K562 (cell line): ENCODE measurements at regions not wholly inside any gene's neighbourhood (a gene's known extent, or its start where the extent isn't known, plus 50 kb on each side); places are given as distances from the start of the nearest gene placed in this dataset.

Source experiments
- ATAC-seq: fragments of 200-7000 bp; cut with Tn5 transposase; 3 replicates; pipeline ENCODE4 v1.9.1; 2020; ENCODE audit warnings: moderate library complexity
- BruUV-seq: library from RNA; stranded (reverse); fragments of 400-500 nt; replicated peaks from 2 replicates; lab custom pipeline; 2021; lab: Mats Ljungman, UMichigan
- CTCF ChIA-PET: fragments of 300-600 bp; formaldehyde crosslinking; extraction: SDS; loops from one replicate; lab custom pipeline; 2021; ENCODE audit warnings: low intra/inter-chr PET ratio; lab: Yijun Ruan, JAX
- POLR2A ChIA-PET: fragments of 300-600, 350-650 bp; sonication (Branson Sonifier 250); formaldehyde crosslinking; extraction: SDS; loops from one replicate; lab custom pipeline; 2021; ENCODE audit warnings: antibody characterized with exemption, inconsistent platforms; lab: Yijun Ruan, JAX
- DNase-seq, 4 experiments: peaks; one replicate each; pipeline versions ENCODE4 v3.0.0 to v3.0.0-alpha.2; 2011 to 2018; ENCODE audit warnings: low spot score in 3 of 4, mixed read lengths in 3 of 4; ENCODE audit errors: extremely low read depth in 1 of 4
- FAIRE-seq: peaks from 2 replicates; lab custom pipeline; 2011; peaks lifted over from hg19 to GRCh38; lab: Jason Lieb, UNC
- H2AFZ ChIP-seq: 2 replicates; pipeline ENCODE4 v1.6.0; 2011; ENCODE audit warnings: low read depth, low read length, control low read depth, inconsistent platforms
- H3K27ac ChIP-seq: fragments of 200-600 bp; 3 replicates; pipeline ENCODE4 v1.8.0; 2011; ENCODE audit warnings: low read depth, mild to moderate bottlenecking, control low read depth, inconsistent platforms, low read length, moderate library complexity, mixed read lengths; ENCODE audit errors: extremely low read depth
- H3K27me3 ChIP-seq, 2 experiments: fragments of 300-600 bp in 1 of 2; 2 replicates in 1 of 2; 3 replicates in 1 of 2; pipeline versions ENCODE4 v1.6.0 to v1.8.0; 2011; ENCODE audit warnings: inconsistent platforms in 2 of 2, low read length in 2 of 2, mild to moderate bottlenecking in 1 of 2, mixed read lengths in 1 of 2, moderate library complexity in 1 of 2; ENCODE audit not compliant: control insufficient read depth in 2 of 2, insufficient read depth in 2 of 2
- H3K36me3 ChIP-seq: fragments of 300-600 bp; 3 replicates; pipeline ENCODE4 v1.8.0; 2011; ENCODE audit warnings: mild to moderate bottlenecking, low read length, inconsistent platforms; ENCODE audit not compliant: control insufficient read depth, insufficient read depth
- H3K4me1 ChIP-seq, 2 experiments: fragments of 200-600 bp in 1 of 2; replicated peaks in 1 of 2; 2 replicates in 1 of 2; 3 replicates in 1 of 2; pipeline versions ENCODE4 v1.5.1 to v1.8.0; 2011; ENCODE audit warnings: inconsistent platforms in 2 of 2, low read length in 2 of 2, mild to moderate bottlenecking in 1 of 2, mixed read lengths in 1 of 2, moderate library complexity in 1 of 2; ENCODE audit not compliant: control insufficient read depth in 2 of 2, insufficient read depth in 2 of 2
- H3K4me2 ChIP-seq: 2 replicates; pipeline ENCODE4 v1.6.1; 2011; ENCODE audit warnings: low read length, control low read depth, inconsistent platforms, mixed read lengths; ENCODE audit not compliant: insufficient read depth
- H3K4me3 ChIP-seq: fragments of 200-600 bp; sonication (generic), shearing (Covaris generic); 2 replicates; pipeline ENCODE4 v1.5.1; 2016; ENCODE audit warnings: control low read depth, inconsistent platforms
- H3K79me2 ChIP-seq: fragments of 200-600 bp; 3 replicates; pipeline ENCODE4 v1.8.0; 2011; ENCODE audit warnings: low read length, inconsistent platforms; ENCODE audit not compliant: control insufficient read depth, insufficient read depth
- H3K9ac ChIP-seq, 2 experiments: 2 replicates each; pipeline versions ENCODE4 v1.6.0 to v1.6.1; 2011; ENCODE audit warnings: low read depth in 2 of 2, low read length in 2 of 2, control low read depth in 1 of 2, inconsistent platforms in 1 of 2, mild to moderate bottlenecking in 1 of 2, mixed read lengths in 1 of 2; ENCODE audit not compliant: insufficient read depth in 1 of 2
- H3K9me1 ChIP-seq: one replicate; pipeline ENCODE4 v1.6.0; 2011; ENCODE audit warnings: inconsistent platforms, mild to moderate bottlenecking, low read length, moderate library complexity; ENCODE audit not compliant: control insufficient read depth, insufficient read depth
- H3K9me3 ChIP-seq: replicated peaks from 2 replicates; pipeline ENCODE4 v1.5.1; 2011; ENCODE audit warnings: low read depth, low read length, inconsistent platforms; ENCODE audit not compliant: control insufficient read depth, insufficient read depth
- H4K20me1 ChIP-seq: replicated peaks from 2 replicates; pipeline ENCODE4 v1.6.1; 2011; ENCODE audit warnings: low read length, inconsistent platforms, mixed read lengths; ENCODE audit not compliant: control insufficient read depth, insufficient read depth
- CBFB ChIP-seq: sonication (generic); formaldehyde crosslinking; IDR thresholded peaks from 2 replicates; pipeline ENCODE4 v1.4.0; 2020; ENCODE audit warnings: mild to moderate bottlenecking, missing genetic modification reagents
- DACH1 ChIP-seq: fragments of 450-650 bp; IDR thresholded peaks from 2 replicates; pipeline ENCODE4 v1.6.1; 2018; ENCODE audit not compliant: partially characterized antibody
- ELF2 ChIP-seq: fragments of 250-450 bp; sonication (Bioruptor Pico); IDR thresholded peaks from 2 replicates; pipeline ENCODE4 v1.5.0; 2021; ENCODE audit warnings: mild to moderate bottlenecking
- HMG20B ChIP-seq: fragments of 250-450 bp; sonication (Bioruptor Pico); IDR thresholded peaks from 2 replicates; pipeline ENCODE4 v1.5.0; 2021; ENCODE audit warnings: mild to moderate bottlenecking
- KLF10 ChIP-seq: fragments of 250-450 bp; sonication (Bioruptor Pico); IDR thresholded peaks from 2 replicates; pipeline ENCODE4 v1.6.1; 2021; ENCODE audit warnings: matching md5 sums
- MIER1 ChIP-seq: fragments of 450-650 bp; IDR thresholded peaks from 2 replicates; pipeline ENCODE4 v1.6.1; 2016; ENCODE audit warnings: antibody characterized with exemption, mild to moderate bottlenecking, low read depth
- NCOA1 ChIP-seq: fragments of 450-650 bp; IDR thresholded peaks from 2 replicates; pipeline ENCODE4 v1.6.1; 2016; ENCODE audit warnings: low read depth
- NR0B1 ChIP-seq: fragments of 450-650 bp; IDR thresholded peaks from one replicate; pipeline ENCODE4 v1.6.1; 2018; ENCODE audit warnings: mild to moderate bottlenecking, moderate library complexity; ENCODE audit not compliant: partially characterized antibody
- SAFB ChIP-seq: fragments of 200-400 bp; formaldehyde crosslinking; IDR thresholded peaks from 2 replicates; pipeline ENCODE4 v1.6.1; 2017; ENCODE audit warnings: low read depth, low read length, borderline replicate concordance
- SFPQ ChIP-seq: fragments of 200-400 bp; formaldehyde crosslinking; IDR thresholded peaks from 2 replicates; pipeline ENCODE4 v1.6.1; 2017; ENCODE audit warnings: mild to moderate bottlenecking, low read depth, low read length, moderate library complexity
- SREBF1 ChIP-seq: fragments of 150-350 bp; IDR thresholded peaks from 2 replicates; pipeline ENCODE4 v1.6.1; 2014; ENCODE audit warnings: antibody characterized with exemption, low read depth, low read length, borderline replicate concordance
- ZBTB11 ChIP-seq, 3 experiments: fragments of 200-800 bp in 1 of 3; fragments of 250-450 bp in 1 of 3; fragments of 450-650 bp in 1 of 3; sonication (Bioruptor Pico) in 1 of 3; sonication (Bioruptor generic) in 1 of 3; formaldehyde crosslinking in 1 of 3; IDR thresholded peaks; 2 replicates each; pipeline versions ENCODE4 v1.6.1 to v1.8.0; 2016 to 2022; ENCODE audit warnings: mild to moderate bottlenecking in 2 of 3, missing genetic modification characterization in 2 of 3, missing compliant biosample characterization in 1 of 3, moderate library complexity in 1 of 3
- ZNF644 ChIP-seq: fragments of 200-800 bp; sonication (Bioruptor generic); IDR thresholded peaks from 2 replicates; pipeline ENCODE4 v1.6.1; 2016; ENCODE audit warnings: low read depth, missing genetic modification characterization, missing compliant biosample characterization
- ZNF655 ChIP-seq: fragments of 250-450 bp; sonication (Bioruptor Pico); IDR thresholded peaks from 2 replicates; pipeline ENCODE4 v1.5.0; 2021
- ZNF695 ChIP-seq: fragments of 450-650 bp; formaldehyde crosslinking; IDR thresholded peaks from 2 replicates; pipeline ENCODE4 v1.4.0; 2020; ENCODE audit warnings: mild to moderate bottlenecking, moderate library complexity
- ZNF830 ChIP-seq: fragments of 250-450 bp; sonication (Bioruptor Pico); IDR thresholded peaks from 2 replicates; pipeline ENCODE4 v1.5.0; 2021; ENCODE audit warnings: mild to moderate bottlenecking
- WGBS: fragments of 100-300 bp; shearing (Covaris generic); methylation state at CpG from one replicate; pipeline ENCODE4 v1.1.6; 2016; ENCODE audit warnings: low coverage, mixed read lengths; ENCODE audit not compliant: insufficient coverage; ENCODE audit errors: missing lambda C conversion rate; 5-methylcytosine and 5-hydroxymethylcytosine counted together
- in situ Hi-C: fragments of 300-500 bp; cut with MboI; formaldehyde crosslinking; loops from 4 replicates; pipeline ENCODE4 v1.15.0; 2018; ENCODE audit warnings: inconsistent platforms, mixed read lengths
- intact Hi-C: fragments of 100-400 bp; cut with micrococcal nuclease; formaldehyde crosslinking; loops from 2 replicates; pipeline ENCODE4 v1.14.2; 2022

- in situ Hi-C loops (no loop called here), intact Hi-C loops (no loop called here)
- Histone ChIP-seq H4K20me1 (peaks cover 4% of the 10 kb centered on the region; the same call in 1 of the 2 replicates), H3K4me2 (no peak overlapping the region), H3K9me3 (no peaks in the 10 kb centered on the region), H3K27ac (no peak overlapping the region), H3K4me3 (no peak overlapping the region), H3K9me1 (no peaks in the 10 kb centered on the region), H3K9ac (no peak overlapping the region), H3K79me2 (no peaks in the 10 kb centered on the region), H3K36me3 (no peaks in the 10 kb centered on the region), H3K27me3 (peaks cover 21 to 53% of the 10 kb centered on the region in 2 experiments; a peak in 4 of 5 replicates), H3K4me1 (no peaks in the 10 kb centered on the region), H2AFZ (no peak overlapping the region)
- FAIRE-seq (no peak), DNase-seq (no peak), ATAC-seq (no peak)
- WGBS = 0% methylated on average over 3 of the region's 5 CpGs
- no TSS peak for BruUV-seq
- ChIA-PET CTCF (no interaction called here), POLR2A (interaction anchor here (0.6 kb wide), 1 partner anchor 103 kb away, joined by 3 read pairs; no protein-coding TSS in a partner anchor)
- TF ChIP-seq ZNF655 (CRISPR knock-in tag) = no peak
- TF ChIP-seq ZBTB11 (CRISPR knock-in tag; IDR thresholded peaks at IDR 0.05) = no peak
- no peak for TF ChIP-seq SFPQ
- TF ChIP-seq NCOA1 = no peak
- no peak for TF ChIP-seq ZNF695 (CRISPR knock-in tag)
- TF ChIP-seq HMG20B (CRISPR knock-in tag) = no peak
- TF ChIP-seq ZNF830 = no peak
- TF ChIP-seq DACH1 = no peak
- no peak for TF ChIP-seq ELF2 (CRISPR knock-in tag)
- TF ChIP-seq ZNF644 = no peak
- no peak for TF ChIP-seq SAFB
- TF ChIP-seq CBFB (CRISPR knock-in tag) = no peak
- TF ChIP-seq MIER1 = no peak
- TF ChIP-seq NR0B1 = no peak
- TF ChIP-seq SREBF1 = no peak
- no peak for TF ChIP-seq KLF10 (CRISPR knock-in tag)
Observed at GRCh38 chr11:119519796-119520195, 96.8 kb upstream of the THY1 start.
